Inflammatory macrophage (primary cell): ENCODE measurements at regions not wholly inside any gene's neighbourhood (a gene's known extent, or its start where the extent isn't known, plus 50 kb on each side); places are given as distances from the start of the nearest gene placed in this dataset.
"Not testable (repeated sequence)": the region's sequence is repeated elsewhere in the genome, so short reads cannot be mapped to it uniquely, and the experiment has no call there.

ENCODE experiments used
- DNase-seq, 2 donors: peaks; one replicate each; pipeline ENCODE4 v3.0.0-alpha.2; 2020 to 2022

- DNase-seq, result peak; percentile 10 to 46
Measured at GRCh38 chr17:63189082-63189481, 223.0 kb downstream of the TANC2 start.

- peak in 1 of 2 donors; percentile 51 for DNase-seq
Measured at GRCh38 chr17:63189930-63190329, 223.9 kb downstream of the TANC2 start.

GRCh38 chr17:63190821-63191370 lies 224.9 kb downstream of the TANC2 start:
- peak; percentile 7 to 52 for DNase-seq

- peak; percentile 82 to 91 for DNase-seq
Measured at GRCh38 chr17:63191610-63192009, 225.6 kb downstream of the TANC2 start.

- DNase-seq, result no peak
Measured at GRCh38 chr17:63193827-63194226, 227.8 kb downstream of the TANC2 start.

GRCh38 chr17:63196772-63197335 lies 230.8 kb downstream of the TANC2 start:
- DNase-seq, result peak in 1 of 2 donors; percentile 48

- no peak for DNase-seq
Measured at GRCh38 chr17:63203652-63204051, 237.6 kb downstream of the TANC2 start.

GRCh38 chr17:63221939-63222338 lies 224.2 kb downstream of the CYB561 start:
- DNase-seq, result peak; percentile 84 to 86

GRCh38 chr17:63222655-63223054 lies 223.5 kb downstream of the CYB561 start:
- DNase-seq, result peak; percentile 24 to 47

- no peak for DNase-seq
Measured at GRCh38 chr17:63223212-63223911, 222.7 kb downstream of the CYB561 start.

GRCh38 chr17:63224644-63225043 lies 221.5 kb downstream of the CYB561 start:
- no peak for DNase-seq

GRCh38 chr17:63226720-63227119 lies 219.4 kb downstream of the CYB561 start:
- DNase-seq, result not testable (repeated sequence)

- not testable (repeated sequence) for DNase-seq
Measured at GRCh38 chr17:63231015-63231620, 215.0 kb downstream of the CYB561 start.

- DNase-seq, result no peak
Measured at GRCh38 chr17:63232565-63233310, 213.4 kb downstream of the CYB561 start.

- DNase-seq, result no peak
Measured at GRCh38 chr17:63240106-63240505, 206.0 kb downstream of the CYB561 start.

GRCh38 chr17:63246344-63246743 lies 199.8 kb downstream of the CYB561 start:
- no peak for DNase-seq

- no peak for DNase-seq
Measured at GRCh38 chr17:63247706-63248105, 198.4 kb downstream of the CYB561 start.

GRCh38 chr17:63249256-63250004 lies 196.7 kb downstream of the CYB561 start:
- DNase-seq, result peak; percentile 50 to 66

GRCh38 chr17:63250830-63251229 lies 195.3 kb downstream of the CYB561 start:
- no peak for DNase-seq

- DNase-seq, result no peak
Measured at GRCh38 chr17:63258785-63259184, 187.3 kb downstream of the CYB561 start.

GRCh38 chr17:63262751-63263476 lies 183.2 kb downstream of the CYB561 start:
- DNase-seq, result peak in 1 of 2 donors; percentile 29
